ENCODE measurements at regions not wholly inside any gene's neighbourhood (a gene's known extent, or its start where the extent isn't known, plus 50 kb on each side); places are given as distances from the start of the nearest gene placed in this dataset.
"Not testable (repeated sequence)": the region's sequence is repeated elsewhere in the genome, so short reads cannot be mapped to it uniquely, and the experiment has no call there.

GRCh38 chrX:95973456-95974095 is 711.1 kb upstream of the DIAPH2 start:
- not testable (repeated sequence) for DNase-seq (ENCODE audit: low read depth in 2 of 2)

- DNase-seq (ENCODE audit: low read depth in 2 of 2) = no peak
Observed at GRCh38 chrX:95974096-95974470, 710.6 kb upstream of the DIAPH2 start.

GRCh38 chrX:95974890-95975289 is 709.8 kb upstream of the DIAPH2 start:
- DNase-seq (ENCODE audit: low read depth in 2 of 2) = no peak

- DNase-seq (ENCODE audit: low read depth in 2 of 2) = no peak
Observed at GRCh38 chrX:95995583-95995982, 689.1 kb upstream of the DIAPH2 start.

- DNase-seq (ENCODE audit: low read depth in 2 of 2) = no peak
Observed at GRCh38 chrX:95996294-95996693, 688.3 kb upstream of the DIAPH2 start.

GRCh38 chrX:96002431-96002830 is 682.2 kb upstream of the DIAPH2 start:
- no peak for DNase-seq (ENCODE audit: low read depth in 2 of 2)

- DNase-seq (ENCODE audit: low read depth in 2 of 2) = no peak
Observed at GRCh38 chrX:96004386-96004785, 680.3 kb upstream of the DIAPH2 start.

GRCh38 chrX:96006281-96006680 is 678.4 kb upstream of the DIAPH2 start:
- no peak for DNase-seq (ENCODE audit: low read depth in 2 of 2)

GRCh38 chrX:96027407-96027806 is 657.2 kb upstream of the DIAPH2 start:
- no peak for DNase-seq (ENCODE audit: low read depth in 2 of 2)

- no peak for DNase-seq (ENCODE audit: low read depth in 2 of 2)
Observed at GRCh38 chrX:96052078-96052477, 632.6 kb upstream of the DIAPH2 start.

- DNase-seq (ENCODE audit: low read depth in 2 of 2) = no peak
Observed at GRCh38 chrX:96081891-96082290, 602.8 kb upstream of the DIAPH2 start.

GRCh38 chrX:96094616-96095015 is 590.0 kb upstream of the DIAPH2 start:
- DNase-seq (ENCODE audit: low read depth in 2 of 2) = no peak

GRCh38 chrX:96098471-96098870 is 586.2 kb upstream of the DIAPH2 start:
- no peak for DNase-seq (ENCODE audit: low read depth in 2 of 2)

- no peak for DNase-seq (ENCODE audit: low read depth in 2 of 2)
Observed at GRCh38 chrX:96102997-96103396, 581.6 kb upstream of the DIAPH2 start.

- no peak for DNase-seq (ENCODE audit: low read depth in 2 of 2)
Observed at GRCh38 chrX:96112689-96113088, 572.0 kb upstream of the DIAPH2 start.

GRCh38 chrX:96126182-96126581 is 558.5 kb upstream of the DIAPH2 start:
- no peak for DNase-seq (ENCODE audit: low read depth in 2 of 2)

- DNase-seq (ENCODE audit: low read depth in 2 of 2) = not testable (repeated sequence)
Observed at GRCh38 chrX:96128058-96128457, 556.6 kb upstream of the DIAPH2 start.

- no peak for DNase-seq (ENCODE audit: low read depth in 2 of 2)
Observed at GRCh38 chrX:96140796-96141195, 543.8 kb upstream of the DIAPH2 start.

GRCh38 chrX:96147681-96148080 is 537.0 kb upstream of the DIAPH2 start:
- no peak for DNase-seq (ENCODE audit: low read depth in 2 of 2)

- no peak for DNase-seq (ENCODE audit: low read depth in 2 of 2)
Observed at GRCh38 chrX:96170626-96171025, 514.0 kb upstream of the DIAPH2 start.

- no peak for DNase-seq (ENCODE audit: low read depth in 2 of 2)
Observed at GRCh38 chrX:96176921-96177320, 507.7 kb upstream of the DIAPH2 start.

- DNase-seq (ENCODE audit: low read depth in 2 of 2) = no peak
Observed at GRCh38 chrX:96181605-96182004, 503.0 kb upstream of the DIAPH2 start.

- DNase-seq (ENCODE audit: low read depth in 2 of 2) = no peak
Observed at GRCh38 chrX:96182366-96182765, 502.3 kb upstream of the DIAPH2 start.

- no peak for DNase-seq (ENCODE audit: low read depth in 2 of 2)
Observed at GRCh38 chrX:96183391-96183790, 501.3 kb upstream of the DIAPH2 start.
